A549 (cell line): ENCODE measurements at regions not wholly inside any gene's neighbourhood (a gene's known extent, or its start where the extent isn't known, plus 50 kb on each side); places are given as distances from the start of the nearest gene placed in this dataset.
A peak's percentile ranks its signal among the peaks of the same experiment; 100 is the strongest.

ENCODE experiments used
- ATAC-seq, 2 experiments: fragments of 200-7000 bp in 1 of 2; fragments of >200 bp in 1 of 2; cut with Nextera tagmentation in 1 of 2; cut with Tn5 transposase in 1 of 2; 3 replicates each; pipeline versions ENCODE4 v1.8.0 to v1.9.1; 2018 to 2020; ENCODE audit warnings: mild to moderate bottlenecking in 1 of 2, moderate library complexity in 1 of 2
- CTCF ChIA-PET: fragments of 300-600 bp; sonication (Branson Sonifier 250); formaldehyde crosslinking; extraction: SDS; loops from one replicate; lab custom pipeline; 2021; ENCODE audit warnings: antibody characterized with exemption, inconsistent platforms; lab: Yijun Ruan, JAX
- POLR2A ChIA-PET: fragments of 350-600 bp; formaldehyde crosslinking; extraction: SDS; loops from one replicate; lab custom pipeline; 2021; ENCODE audit warnings: antibody characterized with exemption, inconsistent platforms; lab: Yijun Ruan, JAX
- DNase-seq, 2 experiments: peaks; one replicate each; pipeline versions ENCODE4 v3.0.0 to v3.0.0-alpha.2; 2011 to 2016; ENCODE audit warnings: low read depth in 1 of 2, low spot score in 1 of 2
- FAIRE-seq: peaks from 2 replicates; lab custom pipeline; 2011; peaks lifted over from hg19 to GRCh38; lab: Jason Lieb, UNC
- H3K27ac ChIP-seq, 2 experiments: fragments of >200 bp; sonication (Bioruptor Twin); formaldehyde crosslinking; 3 replicates each; pipeline ENCODE4 v1.5.1; 2016 to 2017
- H3K4me1 ChIP-seq: fragments of >200 bp; sonication (Bioruptor Twin); formaldehyde crosslinking; 3 replicates; pipeline ENCODE4 v1.6.1; 2016
- H3K4me2 ChIP-seq: fragments of >200 bp; sonication (Bioruptor Twin); formaldehyde crosslinking; 3 replicates; pipeline ENCODE4 v1.6.1; 2016
- H3K4me3 ChIP-seq: fragments of >200 bp; sonication (Bioruptor Twin); formaldehyde crosslinking; 3 replicates; pipeline ENCODE4 v1.5.1; 2016
- H3K9me3 ChIP-seq: fragments of >200 bp; sonication (Bioruptor Twin); formaldehyde crosslinking; 3 replicates; pipeline ENCODE4 v1.6.1; 2016
- CBX2 ChIP-seq: fragments of 200-600 bp; sonication (generic); IDR thresholded peaks from 2 replicates; pipeline ENCODE4 v1.6.1; 2016; ENCODE audit warnings: low read depth, mild to moderate bottlenecking, borderline replicate concordance
- CBX8 ChIP-seq: fragments of 200-600 bp; sonication (generic); IDR thresholded peaks from 2 replicates; pipeline ENCODE4 v1.6.1; 2016
- EHF ChIP-seq: fragments of 250-450 bp; sonication (Bioruptor Pico); IDR thresholded peaks from 2 replicates; pipeline ENCODE4 v1.5.0; 2020; ENCODE audit warnings: mild to moderate bottlenecking
- ESRRA ChIP-seq: fragments of 150-350 bp; IDR thresholded peaks from 2 replicates; pipeline ENCODE4 v1.6.1; 2014; ENCODE audit warnings: mild to moderate bottlenecking, low read length, borderline replicate concordance
- FOSB ChIP-seq: fragments of 250-450 bp; sonication (Bioruptor Pico); IDR thresholded peaks from 2 replicates; pipeline ENCODE4 v1.5.0; 2020; ENCODE audit warnings: mild to moderate bottlenecking, moderate library complexity
- FOSL2 ChIP-seq, 2 experiments: fragments of 450-650 bp in 1 of 2; fragments of >200 bp in 1 of 2; sonication (Bioruptor Twin) in 1 of 2; formaldehyde crosslinking; IDR thresholded peaks; 2 replicates each; pipeline versions ENCODE4 v1.5.0 to v1.6.1; 2016 to 2020; ENCODE audit warnings: mild to moderate bottlenecking in 1 of 2, moderate library complexity in 1 of 2
- FOXS1 ChIP-seq: fragments of 250-450 bp; sonication (Bioruptor Pico); IDR thresholded peaks from 2 replicates; pipeline ENCODE4 v1.5.0; 2020; ENCODE audit warnings: mild to moderate bottlenecking, moderate library complexity
- HOXA7 ChIP-seq: fragments of 250-450 bp; sonication (Bioruptor Pico); IDR thresholded peaks from 2 replicates; pipeline ENCODE4 v1.5.0; 2020; ENCODE audit warnings: mild to moderate bottlenecking, moderate library complexity
- HOXB13 ChIP-seq: fragments of 250-450 bp; sonication (Bioruptor Pico); IDR thresholded peaks from 2 replicates; pipeline ENCODE4 v1.5.0; 2020; ENCODE audit warnings: low read depth, mild to moderate bottlenecking, moderate library complexity
- HOXB5 ChIP-seq: fragments of 250-450 bp; sonication (Bioruptor Pico); IDR thresholded peaks from 2 replicates; pipeline ENCODE4 v1.5.0; 2020; ENCODE audit warnings: mild to moderate bottlenecking, moderate library complexity
- JUN ChIP-seq, 2 experiments: fragments of >200 bp; sonication (Bioruptor Twin); formaldehyde crosslinking; IDR thresholded peaks; 2 replicates in 1 of 2; 3 replicates in 1 of 2; pipeline ENCODE4 v1.6.1; 2016 to 2017
- JUNB ChIP-seq: fragments of >200 bp; sonication (Bioruptor Twin); formaldehyde crosslinking; IDR thresholded peaks from 2 replicates; pipeline ENCODE4 v1.6.1; 2016
- KDM1A ChIP-seq: fragments of 200-600 bp; sonication (generic); IDR thresholded peaks from 2 replicates; pipeline ENCODE4 v1.6.1; 2016; ENCODE audit warnings: low read depth, mild to moderate bottlenecking
- MAFK ChIP-seq: fragments of 450-650 bp; IDR thresholded peaks from 2 replicates; pipeline ENCODE4 v1.6.1; 2014; ENCODE audit not compliant: partially characterized antibody
- MYC ChIP-seq: IDR thresholded peaks from 2 replicates; pipeline ENCODE4 v1.6.1; 2012; ENCODE audit warnings: mild to moderate bottlenecking, inconsistent platforms, low read length, improper control_type of control experiment, borderline replicate concordance
- NPAS2 ChIP-seq: fragments of 250-450 bp; sonication (Bioruptor Pico); IDR thresholded peaks from 2 replicates; pipeline ENCODE4 v1.8.0; 2022; ENCODE audit warnings: mild to moderate bottlenecking, moderate library complexity, borderline replicate concordance
- PHF8 ChIP-seq: fragments of 200-600 bp; sonication (generic); IDR thresholded peaks from 2 replicates; pipeline ENCODE4 v1.6.1; 2016; ENCODE audit warnings: low read depth, mild to moderate bottlenecking, antibody characterized with exemption, moderate library complexity, borderline replicate concordance
- POLR2A ChIP-seq: IDR thresholded peaks from 2 replicates; pipeline ENCODE4 v1.6.1; 2012; ENCODE audit warnings: mild to moderate bottlenecking, low read length
- POLR2AphosphoS2 ChIP-seq: conservative IDR thresholded peaks from 2 replicates; pipeline ENCODE4 v1.6.1; 2012; ENCODE audit warnings: low read length, improper control_type of control experiment, inconsistent platforms
- RAD21 ChIP-seq, 2 experiments: fragments of >200 bp in 1 of 2; sonication (Bioruptor Twin) in 1 of 2; formaldehyde crosslinking in 1 of 2; IDR thresholded peaks in 1 of 2; conservative IDR thresholded peaks in 1 of 2; 2 replicates in 1 of 2; 3 replicates in 1 of 2; pipeline ENCODE4 v1.6.1; 2012 to 2018; ENCODE audit warnings: inconsistent platforms in 1 of 2
- RARB ChIP-seq: fragments of 250-450 bp; sonication (Bioruptor Pico); IDR thresholded peaks from 2 replicates; pipeline ENCODE4 v1.8.0; 2021; ENCODE audit warnings: mild to moderate bottlenecking, moderate library complexity
- RCOR1 ChIP-seq: fragments of 150-350 bp; IDR thresholded peaks from 2 replicates; pipeline ENCODE4 v1.6.1; 2014; ENCODE audit warnings: antibody characterized with exemption, low read length, low read depth
- SREBF2 ChIP-seq: fragments of 450-650 bp; IDR thresholded peaks from 2 replicates; pipeline ENCODE4 v1.6.1; 2014; ENCODE audit warnings: mild to moderate bottlenecking, moderate library complexity
- ZC3H11A ChIP-seq: fragments of 450-650 bp; IDR thresholded peaks from 2 replicates; pipeline ENCODE4 v1.6.1; 2014; ENCODE audit warnings: antibody characterized with exemption, mild to moderate bottlenecking
- WGBS: methylation state at CpG from one replicate; pipeline ENCODE4 v1.1.6; 2017; ENCODE audit errors: missing lambda C conversion rate; 5-methylcytosine and 5-hydroxymethylcytosine counted together
- TF ChIP-seq, protein P1 (sequence below): fragments of 150-350 bp; IDR thresholded peaks from 2 replicates; pipeline ENCODE4 v1.6.1; 2014; ENCODE audit warnings: low read depth, mild to moderate bottlenecking, low read length
- TF ChIP-seq, protein P2 (sequence below): fragments of 250-450 bp; sonication (Bioruptor Pico); IDR thresholded peaks from 2 replicates; pipeline ENCODE4 v1.5.0; 2021; ENCODE audit warnings: mild to moderate bottlenecking, moderate library complexity, borderline replicate concordance
- TF ChIP-seq, protein P3 (sequence below): fragments of >200 bp; sonication (Bioruptor Twin); formaldehyde crosslinking; IDR thresholded peaks from 3 replicates; pipeline ENCODE4 v1.5.1; 2016

DNA sequence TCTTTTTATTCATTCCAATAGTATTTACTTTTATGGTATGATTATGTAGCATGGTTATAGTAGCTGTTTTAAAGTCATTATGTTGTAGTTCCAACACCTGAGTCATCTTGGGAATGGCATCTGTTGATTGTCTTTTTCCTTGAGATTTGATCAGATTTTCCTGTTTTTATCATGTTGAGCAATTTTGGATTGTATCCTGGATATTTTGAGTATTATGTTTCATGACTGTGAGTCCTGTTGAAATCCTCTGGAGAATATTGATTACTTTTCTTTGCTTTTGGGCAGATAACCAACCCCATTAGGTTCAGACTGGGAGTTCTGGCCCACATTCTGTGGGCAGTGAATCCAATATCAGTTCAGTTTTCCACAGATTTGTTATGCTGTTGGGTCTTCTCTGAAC, 163.2 kb upstream of the SPRED2 start:
- TF ChIP-seq ZC3H11A (no peak), MYC (no peak), PHF8 (no peak), SREBF2 (no peak), RCOR1 (no peak), ESRRA (no peak), FOSL2 (IDR thresholded peaks at IDR 0.05) (no peak), FOSL2 (CRISPR knock-in tag; IDR thresholded peaks at IDR 0.05) (no peak), CBX2 (no peak), RARB (no peak)
- TF ChIP-seq, protein P1, sequence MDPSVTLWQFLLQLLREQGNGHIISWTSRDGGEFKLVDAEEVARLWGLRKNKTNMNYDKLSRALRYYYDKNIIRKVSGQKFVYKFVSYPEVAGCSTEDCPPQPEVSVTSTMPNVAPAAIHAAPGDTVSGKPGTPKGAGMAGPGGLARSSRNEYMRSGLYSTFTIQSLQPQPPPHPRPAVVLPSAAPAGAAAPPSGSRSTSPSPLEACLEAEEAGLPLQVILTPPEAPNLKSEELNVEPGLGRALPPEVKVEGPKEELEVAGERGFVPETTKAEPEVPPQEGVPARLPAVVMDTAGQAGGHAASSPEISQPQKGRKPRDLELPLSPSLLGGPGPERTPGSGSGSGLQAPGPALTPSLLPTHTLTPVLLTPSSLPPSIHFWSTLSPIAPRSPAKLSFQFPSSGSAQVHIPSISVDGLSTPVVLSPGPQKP: no peak
- TF ChIP-seq, protein P2, sequence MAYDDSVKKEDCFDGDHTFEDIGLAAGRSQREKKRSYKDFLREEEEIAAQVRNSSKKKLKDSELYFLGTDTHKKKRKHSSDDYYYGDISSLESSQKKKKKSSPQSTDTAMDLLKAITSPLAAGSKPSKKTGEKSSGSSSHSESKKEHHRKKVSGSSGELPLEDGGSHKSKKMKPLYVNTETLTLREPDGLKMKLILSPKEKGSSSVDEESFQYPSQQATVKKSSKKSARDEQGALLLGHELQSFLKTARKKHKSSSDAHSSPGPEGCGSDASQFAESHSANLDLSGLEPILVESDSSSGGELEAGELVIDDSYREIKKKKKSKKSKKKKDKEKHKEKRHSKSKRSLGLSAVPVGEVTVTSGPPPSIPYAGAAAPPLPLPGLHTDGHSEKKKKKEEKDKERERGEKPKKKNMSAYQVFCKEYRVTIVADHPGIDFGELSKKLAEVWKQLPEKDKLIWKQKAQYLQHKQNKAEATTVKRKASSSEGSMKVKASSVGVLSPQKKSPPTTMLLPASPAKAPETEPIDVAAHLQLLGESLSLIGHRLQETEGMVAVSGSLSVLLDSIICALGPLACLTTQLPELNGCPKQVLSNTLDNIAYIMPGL (CRISPR knock-in tag): no peak
- DNase-seq: no peak
- 0 out of 3 replicates have a peak, but pooled peaks cover under 1% of the 10 kb centered on the region for H3K4me1 ChIP-seq
- ChIA-PET POLR2A (no interaction called here), CTCF (no interaction called here)
- H3K4me3 ChIP-seq: no peak overlapping the region
- H3K27ac ChIP-seq: no peak overlapping the region
- no peaks in the 10 kb centered on the region for H3K9me3 ChIP-seq
- H3K4me2 ChIP-seq: no peak overlapping the region
- ATAC-seq: no peak
- no peak for FAIRE-seq

DNA sequence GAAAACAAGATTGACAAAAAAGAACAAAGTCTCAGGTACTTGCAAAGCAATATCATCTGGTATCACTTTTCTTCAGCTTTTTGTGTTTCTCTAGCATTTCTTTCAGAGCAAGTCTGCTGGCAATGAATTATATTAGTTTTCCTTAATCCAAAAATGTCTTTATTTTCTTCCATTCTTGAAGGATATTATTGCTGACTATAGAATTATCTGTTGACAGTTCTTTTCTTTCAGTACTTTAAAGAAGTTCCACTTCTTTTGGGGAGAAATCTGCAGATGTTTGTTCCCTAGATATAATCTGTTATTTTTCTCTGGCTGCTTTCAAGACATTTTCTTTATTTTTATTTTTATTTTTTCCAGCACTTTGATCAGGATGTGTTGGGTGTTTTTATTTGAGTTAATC, 161.8 kb upstream of the SPRED2 start:
- H3K4me3 ChIP-seq: no peak overlapping the region
- H3K4me1 ChIP-seq: no peaks in the 10 kb centered on the region
- no peak overlapping the region for H3K27ac ChIP-seq
- no peak for DNase-seq
- peak; percentile 47 for TF ChIP-seq MAFK
- TF ChIP-seq POLR2A: no peak
- no peaks in the 10 kb centered on the region for H3K9me3 ChIP-seq
- FAIRE-seq: no peak
- H3K4me2 ChIP-seq: no peak overlapping the region
- ChIA-PET CTCF (interaction anchor here (0.6 kb wide), 1 partner anchor 8 kb away, joined by 3 read pairs; no protein-coding TSS in a partner anchor), POLR2A (no interaction called here)
- no peak for ATAC-seq

DNA sequence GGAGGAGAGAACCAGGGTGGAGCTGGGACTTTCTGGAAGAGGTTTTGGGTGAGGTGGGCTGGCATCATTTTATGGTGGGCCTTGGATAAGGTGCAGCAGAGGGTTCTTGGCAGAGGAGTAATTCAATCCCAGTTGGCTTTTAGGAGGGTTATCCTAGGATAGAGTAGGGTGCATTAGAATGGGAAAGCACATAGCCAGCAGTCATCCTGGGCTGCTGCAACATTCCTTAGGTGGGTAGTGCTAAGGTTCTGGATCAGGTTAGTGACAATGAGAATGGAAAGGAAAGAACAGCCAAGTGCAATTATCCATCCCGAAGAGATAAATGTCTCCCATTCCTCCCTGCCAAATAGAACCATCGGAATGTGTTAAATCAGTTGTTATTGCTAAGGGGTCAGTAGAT, 157.3 kb upstream of the SPRED2 start:
- ATAC-seq (no peak), DNase-seq (no peak), FAIRE-seq (no peak)
- Histone ChIP-seq H3K4me1 (no peaks in the 10 kb centered on the region), H3K4me2 (no peak overlapping the region), H3K9me3 (no peaks in the 10 kb centered on the region), H3K27ac (no peak overlapping the region), H3K4me3 (no peak overlapping the region)
- ChIA-PET CTCF (no interaction called here), POLR2A (no interaction called here)
- WGBS: 53% methylated on average over 2 of the region's 2 CpGs
- TF ChIP-seq HOXB13 (no peak), ZC3H11A (no peak), POLR2AphosphoS2 (no peak), FOSB (no peak), RAD21 (conservative IDR thresholded peaks at IDR 0.05 in 1 of 2, IDR thresholded peaks at IDR 0.05 in 1 of 2) (no peak), JUN (IDR thresholded peaks at IDR 0.05) (no peak), FOSL2 (IDR thresholded peaks at IDR 0.05) (no peak), FOSL2 (CRISPR knock-in tag; IDR thresholded peaks at IDR 0.05) (no peak), JUNB (no peak), FOXS1 (no peak), HOXB5 (no peak), EHF (CRISPR knock-in tag) (no peak), KDM1A (no peak), CBX8 (no peak), NPAS2 (no peak), HOXA7 (no peak)
- TF ChIP-seq, protein P3, sequence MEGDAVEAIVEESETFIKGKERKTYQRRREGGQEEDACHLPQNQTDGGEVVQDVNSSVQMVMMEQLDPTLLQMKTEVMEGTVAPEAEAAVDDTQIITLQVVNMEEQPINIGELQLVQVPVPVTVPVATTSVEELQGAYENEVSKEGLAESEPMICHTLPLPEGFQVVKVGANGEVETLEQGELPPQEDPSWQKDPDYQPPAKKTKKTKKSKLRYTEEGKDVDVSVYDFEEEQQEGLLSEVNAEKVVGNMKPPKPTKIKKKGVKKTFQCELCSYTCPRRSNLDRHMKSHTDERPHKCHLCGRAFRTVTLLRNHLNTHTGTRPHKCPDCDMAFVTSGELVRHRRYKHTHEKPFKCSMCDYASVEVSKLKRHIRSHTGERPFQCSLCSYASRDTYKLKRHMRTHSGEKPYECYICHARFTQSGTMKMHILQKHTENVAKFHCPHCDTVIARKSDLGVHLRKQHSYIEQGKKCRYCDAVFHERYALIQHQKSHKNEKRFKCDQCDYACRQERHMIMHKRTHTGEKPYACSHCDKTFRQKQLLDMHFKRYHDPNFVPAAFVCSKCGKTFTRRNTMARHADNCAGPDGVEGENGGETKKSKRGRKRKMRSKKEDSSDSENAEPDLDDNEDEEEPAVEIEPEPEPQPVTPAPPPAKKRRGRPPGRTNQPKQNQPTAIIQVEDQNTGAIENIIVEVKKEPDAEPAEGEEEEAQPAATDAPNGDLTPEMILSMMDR: no peak
- TF ChIP-seq, protein P2 (CRISPR knock-in tag): no peak
